GM18498 (cell line): ENCODE measurements at regions not wholly inside any gene's neighbourhood (a gene's known extent, or its start where the extent isn't known, plus 50 kb on each side); places are given as distances from the start of the nearest gene placed in this dataset.
A peak's percentile ranks its signal among the peaks of the same experiment; 100 is the strongest.

ENCODE experiments used
- ATAC-seq: cut with Tn5 transposase; IDR thresholded peaks from one replicate; pipeline ENCODE4 v1.9.1; 2021; ENCODE audit warnings: mild to moderate bottlenecking, moderate library complexity; ENCODE audit not compliant: unreplicated experiment

DNA sequence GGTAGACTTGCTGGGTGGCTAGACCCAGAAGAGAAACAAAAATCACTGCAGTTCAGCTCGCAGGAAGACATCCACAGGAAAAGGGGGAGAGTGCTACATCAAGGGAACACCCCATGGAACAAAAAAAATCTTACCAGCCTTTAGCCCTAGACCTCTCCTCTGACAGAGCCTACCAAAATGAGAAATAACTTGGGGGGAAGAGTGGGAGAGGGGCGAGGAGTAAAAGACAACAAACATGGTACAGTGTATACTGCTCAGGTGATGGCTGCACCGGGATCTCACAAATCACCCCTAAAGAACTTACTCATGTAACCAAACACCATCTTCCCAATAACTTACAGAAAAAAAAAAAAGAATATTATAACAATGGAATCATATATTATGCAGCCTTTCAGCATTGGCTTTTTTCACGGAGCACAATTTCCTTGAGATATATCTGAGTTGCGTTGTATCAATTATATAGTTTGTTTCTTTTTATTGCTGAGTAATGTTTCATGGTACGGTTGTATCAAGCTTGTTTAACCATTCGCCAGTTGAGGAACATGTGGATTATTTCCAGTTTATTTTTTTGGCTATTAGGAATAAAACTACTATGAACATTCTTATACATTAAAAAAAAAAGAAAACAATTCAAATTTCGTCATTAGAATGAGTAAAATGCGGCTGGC, 90.9 kb downstream of the ZNF280B start:
- ATAC-seq = no peak

DNA sequence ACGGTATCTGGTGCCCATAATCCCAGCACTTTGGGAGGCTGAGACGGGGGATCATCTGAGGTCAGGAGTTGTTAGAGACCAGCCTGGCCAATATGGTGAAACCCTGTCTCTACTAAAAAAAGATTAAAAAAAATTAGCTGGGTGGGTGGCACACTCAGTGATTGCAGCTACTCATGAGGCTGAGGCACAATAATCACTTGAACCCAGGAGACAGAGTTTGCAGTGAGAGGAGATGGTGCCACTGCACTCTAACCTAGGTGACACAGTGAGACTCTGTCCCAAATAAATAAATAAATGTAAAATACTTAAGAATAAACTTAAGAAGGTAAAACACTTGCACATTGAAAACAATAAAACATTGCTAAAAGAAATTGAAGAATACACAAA, 90.4 kb downstream of the ZNF280B start:
- no peak for ATAC-seq

DNA sequence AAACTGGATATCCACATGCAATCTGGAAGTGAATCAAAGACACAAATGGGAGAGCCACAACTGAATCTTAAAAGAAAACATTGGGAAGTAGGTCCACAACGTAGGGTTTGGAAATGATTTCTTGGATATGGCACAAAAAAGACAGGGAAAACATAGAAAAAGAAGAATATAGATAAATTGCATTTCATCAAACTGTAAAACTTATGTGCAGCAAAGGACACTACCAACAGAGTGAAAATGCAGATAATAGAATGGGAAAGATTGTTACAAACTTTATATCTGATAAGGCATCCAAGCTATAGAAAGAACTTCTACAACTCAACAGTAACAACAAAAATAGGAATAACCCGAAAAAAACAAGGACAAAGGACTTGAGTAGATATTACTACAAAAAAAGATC, 89.6 kb downstream of the ZNF280B start:
- no peak for ATAC-seq

DNA sequence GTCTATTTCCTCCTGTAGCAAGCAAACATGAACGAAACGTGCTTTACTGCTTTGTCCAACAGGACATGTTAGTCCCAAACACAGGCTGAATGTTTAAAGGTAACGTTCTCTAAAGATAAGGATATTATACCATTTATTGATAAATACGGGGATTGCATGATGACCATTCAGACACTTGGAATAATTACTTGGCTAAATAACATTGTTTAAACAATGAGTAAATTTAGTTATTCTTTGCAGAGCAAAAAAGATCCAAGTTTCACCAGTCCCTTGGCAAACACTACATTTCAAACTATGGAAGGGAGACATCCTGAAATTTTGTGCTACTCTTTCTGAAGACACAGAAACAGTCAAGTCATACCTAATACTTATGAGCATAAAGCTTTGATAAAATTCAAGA, 88.0 kb downstream of the ZNF280B start:
- ATAC-seq = no peak

DNA sequence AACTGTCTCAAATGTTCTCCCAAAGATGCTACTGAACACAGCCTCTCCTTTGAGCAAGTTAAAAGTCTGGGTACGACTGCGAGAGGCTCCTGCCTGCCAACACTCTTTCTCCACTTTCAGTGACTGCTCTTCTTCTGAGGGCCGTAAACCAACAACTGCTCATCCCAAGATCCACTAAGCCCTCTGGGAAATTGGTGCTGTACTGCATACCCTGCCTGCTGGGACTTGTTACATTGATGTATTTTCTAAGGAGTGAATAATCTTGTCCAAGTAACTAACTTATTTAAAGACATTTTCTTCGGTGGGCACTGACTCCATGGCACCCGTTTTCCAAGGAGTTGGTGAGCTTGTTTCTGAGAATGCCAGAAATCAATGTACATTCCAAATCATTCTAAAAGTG, 87.2 kb downstream of the ZNF280B start:
- ATAC-seq = no peak

DNA sequence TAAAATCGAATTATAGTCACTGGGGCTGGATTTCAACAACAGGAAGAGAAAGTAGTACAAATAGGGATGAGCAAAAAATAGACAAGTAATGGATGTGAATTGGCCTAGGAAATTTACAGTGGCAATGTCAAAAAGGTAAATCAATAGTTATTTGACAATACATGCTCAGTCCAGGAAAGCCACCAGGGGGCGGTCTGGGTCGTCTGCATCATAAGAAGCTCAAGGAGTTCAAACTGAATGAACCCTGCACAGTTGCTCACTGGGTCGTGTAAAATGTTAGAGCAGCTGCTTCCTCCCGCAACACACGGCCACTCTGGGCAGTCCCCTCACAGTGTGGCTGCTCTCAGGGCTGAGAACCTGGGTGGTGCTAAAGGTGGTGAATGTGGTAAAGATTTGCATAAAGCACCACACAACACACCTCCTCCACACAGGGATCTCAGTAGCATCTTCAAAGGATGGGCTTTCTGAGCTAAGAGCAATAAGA, 85.9 kb downstream of the ZNF280B start:
- peak; percentile 93 for ATAC-seq

DNA sequence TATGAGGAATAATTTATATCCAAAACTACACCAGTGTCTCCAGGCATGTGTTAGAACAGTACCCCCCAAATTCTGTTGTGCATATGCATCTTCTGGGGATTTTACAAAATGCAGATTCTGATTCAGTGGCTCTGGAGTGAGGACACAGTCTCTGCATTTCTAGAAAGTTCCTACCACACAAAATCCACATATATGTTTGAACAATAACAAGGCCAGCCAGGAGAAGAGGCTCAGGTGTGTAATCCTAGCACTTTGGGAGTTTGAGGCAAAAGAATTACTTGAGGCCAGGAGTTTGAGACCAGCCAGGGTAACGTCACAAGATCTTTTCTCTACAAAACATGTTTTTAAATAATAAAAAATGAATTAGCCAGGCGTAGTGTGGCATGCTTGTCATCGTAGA, 84.9 kb downstream of the ZNF280B start:
- ATAC-seq = no peak

GRCh38 chr22:22424210-22424800, 84.2 kb downstream of the ZNF280B start:
- ATAC-seq = no peak

DNA sequence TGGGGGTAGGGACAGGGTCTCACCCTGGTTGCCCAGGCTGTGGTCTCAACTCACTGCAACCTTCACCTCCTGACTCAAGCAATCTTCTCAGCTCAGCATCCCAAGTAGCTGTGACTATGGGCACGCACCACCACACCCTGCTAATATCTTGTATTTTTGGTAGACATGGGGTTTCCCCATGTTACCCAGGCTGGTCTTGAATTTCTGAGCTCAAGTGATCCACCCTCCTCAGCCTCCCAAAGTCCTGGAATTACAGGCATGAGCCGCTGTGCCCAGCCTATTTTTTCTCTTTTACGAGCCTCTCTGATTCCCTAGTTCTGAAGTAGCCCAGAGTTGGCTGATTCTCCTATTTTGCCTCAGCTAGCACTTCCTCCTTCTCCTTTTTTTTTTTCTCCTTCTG, 83.6 kb downstream of the ZNF280B start:
- no peak for ATAC-seq

GRCh38 chr22:22425356-22425755, 83.2 kb downstream of the ZNF280B start:
- ATAC-seq = no peak

DNA sequence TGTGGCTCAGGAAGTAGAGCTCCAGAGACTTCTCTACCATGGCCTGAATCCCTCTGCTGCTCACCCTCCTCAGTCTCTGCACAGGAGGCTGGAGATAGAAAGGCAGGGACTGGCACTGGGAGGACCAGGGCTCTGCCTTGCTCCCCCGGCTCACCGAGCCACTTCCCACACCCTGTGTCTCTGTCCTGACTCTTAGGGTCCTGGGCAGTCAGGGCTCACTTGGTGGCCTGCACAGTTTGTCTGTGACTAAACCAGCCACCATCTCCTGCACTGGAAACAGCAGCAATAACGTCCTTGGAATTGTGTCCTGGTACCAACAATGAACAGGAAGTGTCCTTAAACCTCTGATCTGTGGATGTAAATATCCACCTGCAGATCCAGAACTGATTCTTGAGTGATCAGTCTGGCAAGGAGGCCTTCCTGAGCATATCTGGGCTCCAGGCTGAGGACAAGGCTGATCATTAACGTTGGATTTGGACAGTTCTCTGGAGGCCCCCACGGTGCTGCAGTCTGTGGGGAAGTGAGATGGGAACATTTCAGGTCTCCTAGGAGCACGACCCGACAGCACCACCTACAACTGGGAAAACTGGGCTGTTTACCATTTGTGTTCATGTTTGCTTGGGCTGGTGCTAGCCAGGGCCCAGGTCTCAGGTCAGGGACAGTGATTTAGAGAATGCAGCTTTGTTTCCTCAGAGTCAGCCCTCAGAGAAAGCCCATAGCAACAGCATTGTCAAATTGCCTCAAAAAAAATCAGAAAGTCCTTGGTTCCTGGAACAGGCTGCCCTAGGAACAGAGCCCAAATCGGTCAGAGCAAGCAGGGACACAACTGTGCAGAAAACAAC, 82.5 kb downstream of the ZNF280B start:
- no peak for ATAC-seq

DNA sequence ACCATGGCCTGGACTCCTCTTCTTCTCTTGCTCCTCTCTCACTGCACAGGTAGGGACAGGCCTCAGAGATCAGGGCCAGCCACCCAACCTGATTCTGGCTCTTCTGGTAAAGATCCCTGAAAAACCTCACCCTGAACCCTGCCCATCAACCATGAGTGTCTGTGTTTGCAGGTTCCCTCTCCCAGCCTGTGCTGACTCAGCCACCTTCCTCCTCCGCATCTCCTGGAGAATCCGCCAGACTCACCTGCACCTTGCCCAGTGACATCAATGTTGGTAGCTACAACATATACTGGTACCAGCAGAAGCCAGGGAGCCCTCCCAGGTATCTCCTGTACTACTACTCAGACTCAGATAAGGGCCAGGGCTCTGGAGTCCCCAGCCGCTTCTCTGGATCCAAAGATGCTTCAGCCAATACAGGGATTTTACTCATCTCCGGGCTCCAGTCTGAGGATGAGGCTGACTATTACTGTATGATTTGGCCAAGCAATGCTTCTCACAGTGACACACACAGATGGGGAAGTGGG, 80.9 kb downstream of the ZNF280B start:
- ATAC-seq = no peak

DNA sequence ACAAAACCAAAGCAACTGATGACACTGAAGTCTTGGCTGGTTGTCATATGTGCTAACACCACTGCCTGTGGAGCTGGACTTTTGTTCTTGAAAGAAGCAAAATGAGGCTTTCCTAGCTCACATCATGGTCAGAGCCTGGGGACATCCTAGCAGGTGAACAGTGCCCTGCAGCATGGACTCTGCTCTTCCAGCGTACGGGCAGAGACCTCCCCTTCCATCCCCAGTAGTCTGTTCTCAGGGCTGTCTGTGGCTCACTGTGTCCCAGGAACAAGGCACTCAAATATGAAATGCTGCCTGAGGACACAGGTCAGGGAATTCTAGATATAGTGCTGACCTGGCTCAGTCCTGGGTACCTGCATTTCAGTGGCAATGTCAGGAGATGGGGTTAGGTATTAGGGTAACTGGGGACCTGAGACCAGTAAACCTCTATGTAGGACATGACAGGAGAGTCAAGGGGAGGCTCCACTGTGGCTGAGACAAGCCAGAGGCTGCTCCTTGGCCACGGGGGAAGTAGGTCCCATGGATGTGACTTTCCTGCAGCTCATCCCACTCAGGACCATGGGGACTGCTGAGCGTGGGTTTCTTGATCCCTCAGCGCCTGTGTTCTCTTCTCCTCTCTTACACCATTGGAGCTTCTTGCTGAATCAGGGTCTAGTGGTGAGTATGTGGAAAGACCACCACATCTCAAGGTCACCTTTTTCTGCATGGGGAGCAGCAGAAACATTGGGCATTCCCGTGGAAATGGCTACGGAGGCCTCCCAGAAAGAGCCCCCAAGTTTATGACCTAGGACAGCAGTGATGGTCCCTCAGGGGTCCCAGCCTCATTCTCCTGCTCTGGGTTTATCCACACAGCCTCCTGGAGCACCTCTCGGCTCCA, 80.1 kb downstream of the ZNF280B start:
- no peak for ATAC-seq

- ATAC-seq = no peak
Observed at GRCh38 chr22:22429369-22430108, 79.0 kb downstream of the ZNF280B start.

GRCh38 chr22:22430111-22430820, 78.3 kb downstream of the ZNF280B start:
- ATAC-seq = no peak

- no peak for ATAC-seq
Observed at GRCh38 chr22:22431271-22432220, 77.0 kb downstream of the ZNF280B start.

DNA sequence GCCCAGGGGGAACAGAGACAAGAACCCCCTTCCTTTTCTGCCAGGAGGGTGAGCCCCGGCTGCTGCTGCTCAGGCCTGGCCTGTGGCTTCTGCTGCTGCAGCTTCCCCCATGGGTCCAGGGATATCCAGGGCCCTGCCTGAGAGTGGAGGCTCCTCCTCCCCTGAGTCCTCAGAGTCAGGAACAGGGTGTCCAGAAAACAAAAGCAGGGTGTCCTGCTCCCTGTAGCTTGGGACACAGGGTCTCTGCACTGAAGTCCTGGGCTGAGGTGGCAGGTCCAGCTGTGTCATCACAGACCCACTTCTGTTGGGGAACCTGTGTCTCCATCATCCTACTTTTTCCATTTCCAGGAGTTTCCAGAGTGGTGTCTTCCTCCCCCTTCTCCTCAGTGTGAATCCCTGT, 76.1 kb downstream of the ZNF280B start:
- ATAC-seq = no peak

GRCh38 chr22:22432937-22433336, 75.6 kb downstream of the ZNF280B start:
- ATAC-seq = no peak
